ENCODE measurements at regions not wholly inside any gene's neighbourhood (a gene's known extent, or its start where the extent isn't known, plus 50 kb on each side); places are given as distances from the start of the nearest gene placed in this dataset.
A peak's percentile ranks its signal among the peaks of the same experiment; 100 is the strongest.

- Mint-ChIP-seq H3K27me3 (no peaks in the 10 kb centered on the region), H3K4me3 (no peak overlapping the region), H3K36me3 (ENCODE audit: low read depth) (peaks cover 10% of the 10 kb centered on the region), H3K27ac (peak overlapping the region; percentile 47), H3K4me1 (peaks cover 22% of the 10 kb centered on the region)
- no peak for ATAC-seq
- no peaks in the 10 kb centered on the region for H3K9me3 ChIP-seq (ENCODE audit: control insufficient read depth, low read length, poor library complexity, severe bottlenecking)
- no peak for DNase-seq
These were observed 56.7 kb upstream of the TMEM248 start for GRCh38 chr7:66864294-66864693.

GRCh38 chr7:66865290-66865864 is 55.6 kb upstream of the TMEM248 start:
- no peaks in the 10 kb centered on the region for H3K9me3 ChIP-seq (ENCODE audit: control insufficient read depth, low read length, poor library complexity, severe bottlenecking)
- no peak for ATAC-seq
- H3K27ac Mint-ChIP-seq, result peak overlapping the region; percentile 47
- peaks cover 8% of the 10 kb centered on the region for H3K36me3 Mint-ChIP-seq (ENCODE audit: low read depth)
- DNase-seq, result no peak
- no peak overlapping the region for H3K4me3 Mint-ChIP-seq
- H3K4me1 Mint-ChIP-seq, result peaks cover 12% of the 10 kb centered on the region
- no peaks in the 10 kb centered on the region for H3K27me3 Mint-ChIP-seq

GRCh38 chr7:66867198-66867790 is 53.7 kb upstream of the TMEM248 start:
- ATAC-seq, result no peak
- no peak for DNase-seq
- peaks cover 6% of the 10 kb centered on the region for H3K4me1 Mint-ChIP-seq

GRCh38 chr7:66869660-66870450 is 51.2 kb upstream of the TMEM248 start:
- H3K27ac Mint-ChIP-seq, result no peak overlapping the region
- H3K4me3 Mint-ChIP-seq, result no peak overlapping the region
- H3K4me1 Mint-ChIP-seq, result peaks cover under 1% of the 10 kb centered on the region
- peaks cover 7% of the 10 kb centered on the region for H3K36me3 Mint-ChIP-seq (ENCODE audit: low read depth)
- ATAC-seq (no peak), DNase-seq (no peak)
- no peaks in the 10 kb centered on the region for H3K27me3 Mint-ChIP-seq
- H3K9me3 ChIP-seq (ENCODE audit: control insufficient read depth, low read length, poor library complexity, severe bottlenecking), result no peaks in the 10 kb centered on the region

More at GRCh38 chr7:66867198-66867790, 53.7 kb upstream of the TMEM248 start:
- H3K27ac Mint-ChIP-seq, result no peak overlapping the region
- no peaks in the 10 kb centered on the region for H3K9me3 ChIP-seq (ENCODE audit: control insufficient read depth, low read length, poor library complexity, severe bottlenecking)
- peaks cover 12% of the 10 kb centered on the region for H3K36me3 Mint-ChIP-seq (ENCODE audit: low read depth)
- no peaks in the 10 kb centered on the region for H3K27me3 Mint-ChIP-seq
- H3K4me3 Mint-ChIP-seq, result no peak overlapping the region

GRCh38 chr7:66871076-66871475 is 49.9 kb upstream of the TMEM248 start:
- H3K9me3 ChIP-seq (ENCODE audit: control insufficient read depth, low read length, poor library complexity, severe bottlenecking), result no peaks in the 10 kb centered on the region
- DNase-seq (no peak), ATAC-seq (no peak)
- Mint-ChIP-seq H3K4me3 (no peak overlapping the region), H3K36me3 (ENCODE audit: low read depth) (peaks cover 7% of the 10 kb centered on the region), H3K27me3 (no peaks in the 10 kb centered on the region), H3K4me1 (peaks cover 3% of the 10 kb centered on the region), H3K27ac (no peak overlapping the region)

Measured in T-helper 17 cell (primary cell).